Kidney epithelial cell (primary cell): ENCODE measurements at regions not wholly inside any gene's neighbourhood (a gene's known extent, or its start where the extent isn't known, plus 50 kb on each side); places are given as distances from the start of the nearest gene placed in this dataset.

ENCODE experiments used
- DNase-seq: peaks from one replicate; pipeline ENCODE4 v3.0.0-alpha.2; 2010; ENCODE audit warnings: low read depth
- H3K27me3 ChIP-seq: 2 replicates; pipeline ENCODE4 v1.6.0; 2011; ENCODE audit warnings: low read length; ENCODE audit not compliant: control insufficient read depth, insufficient read depth
- H3K36me3 ChIP-seq: 2 replicates; pipeline ENCODE4 v1.5.1; 2011; ENCODE audit warnings: low read length; ENCODE audit not compliant: control insufficient read depth, insufficient read depth
- H3K4me3 ChIP-seq: 2 replicates; pipeline ENCODE4 v1.5.1; 2011; ENCODE audit warnings: low read depth, mild to moderate bottlenecking, control low read depth, low read length
- CTCF ChIP-seq: IDR thresholded peaks from 2 replicates; pipeline ENCODE4 v1.5.1; 2011; ENCODE audit warnings: mild to moderate bottlenecking, moderate library complexity, low read length, control low read depth, inconsistent platforms; ENCODE audit not compliant: insufficient read depth, poor library complexity, severe bottlenecking

- DNase-seq = peak; percentile 9
- H3K27me3 ChIP-seq = peaks cover 27% of the 10 kb centered on the region
Observed at GRCh38 chr1:23619299-23620188, 60.2 kb upstream of the ID3 start.

GRCh38 chr1:23618586-23619083 is 59.3 kb upstream of the ID3 start:
- H3K27me3 ChIP-seq = peaks cover 25% of the 10 kb centered on the region
- no peaks in the 10 kb centered on the region for H3K36me3 ChIP-seq
- no peak for TF ChIP-seq CTCF
- DNase-seq = no peak
- H3K4me3 ChIP-seq = no peak overlapping the region

More at GRCh38 chr1:23619299-23620188, 60.2 kb upstream of the ID3 start:
- TF ChIP-seq CTCF = no peak
- Histone ChIP-seq H3K36me3 (no peaks in the 10 kb centered on the region), H3K4me3 (no peak overlapping the region)

DNA sequence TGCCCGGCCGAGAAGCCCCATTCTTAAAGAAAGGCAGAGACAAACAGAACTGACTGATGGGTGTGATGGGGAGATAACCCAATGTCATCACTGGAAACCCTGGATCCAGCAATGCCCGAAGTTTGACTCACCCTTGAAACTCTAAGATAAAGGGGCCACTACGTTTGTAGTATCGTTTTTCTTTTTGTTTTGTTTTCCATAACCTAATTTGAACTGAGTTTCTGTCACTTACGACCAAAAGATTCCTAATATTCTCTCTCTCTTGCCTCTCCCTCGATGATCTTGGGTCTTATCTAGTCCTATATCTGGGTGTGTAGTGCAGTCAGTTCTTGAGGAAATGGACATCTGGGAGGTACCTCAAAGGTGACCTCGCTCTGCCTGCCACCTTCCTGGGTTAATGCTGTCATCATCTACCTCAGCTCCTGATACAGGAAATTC is 57.8 kb upstream of the ID3 start:
- TF ChIP-seq CTCF = no peak
- peaks cover 25% of the 10 kb centered on the region for H3K27me3 ChIP-seq
- DNase-seq = no peak
- no peaks in the 10 kb centered on the region for H3K36me3 ChIP-seq
- no peak overlapping the region for H3K4me3 ChIP-seq

DNA sequence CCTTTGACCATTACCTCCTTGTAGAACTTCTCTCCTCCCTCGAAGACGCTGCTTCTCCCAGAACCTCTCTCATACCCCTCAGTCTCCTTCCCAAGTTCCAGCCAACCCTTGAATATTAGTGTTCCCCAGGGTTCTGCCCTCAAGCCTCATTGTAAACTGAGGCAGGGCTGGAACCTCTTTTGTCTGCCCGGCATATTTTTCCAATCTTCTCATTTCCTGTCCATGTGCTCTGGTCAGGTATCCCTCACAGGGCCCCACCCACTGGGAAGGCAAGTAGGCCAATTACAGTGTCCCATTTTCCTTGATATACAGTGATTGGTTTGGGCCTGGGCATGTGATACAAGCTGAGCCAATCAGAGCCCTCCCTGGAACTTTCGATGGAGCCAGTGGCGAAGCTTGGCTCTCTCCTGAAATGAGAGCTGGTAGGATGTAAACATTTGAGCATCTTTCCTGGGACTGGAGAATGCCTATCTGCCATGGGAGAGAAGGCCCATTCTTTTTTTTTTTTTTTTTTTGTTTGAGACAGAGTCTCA is 57.1 kb upstream of the ID3 start:
- TF ChIP-seq CTCF = no peak
- DNase-seq = no peak
- no peaks in the 10 kb centered on the region for H3K36me3 ChIP-seq
- H3K4me3 ChIP-seq = no peak overlapping the region
- H3K27me3 ChIP-seq = peaks cover 24% of the 10 kb centered on the region

DNA sequence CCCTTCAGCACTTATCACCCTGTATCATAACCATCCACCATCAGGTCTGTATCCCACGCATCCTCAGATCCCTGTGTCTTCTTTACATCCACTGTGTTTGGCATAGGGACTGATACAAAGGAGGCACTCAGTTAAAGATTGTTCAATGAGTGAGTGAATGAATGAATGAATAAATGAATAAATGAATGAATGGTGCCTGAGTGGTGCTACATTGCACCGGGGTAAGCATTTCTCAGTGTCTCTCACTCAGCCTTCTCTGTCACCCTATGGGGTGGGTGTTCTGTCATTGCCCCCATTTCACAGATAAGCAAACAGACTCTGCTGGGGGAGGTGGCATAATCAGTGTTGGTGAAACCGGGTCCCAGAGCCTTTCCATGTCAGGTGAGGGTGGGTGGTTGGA is 56.6 kb upstream of the ID3 start:
- no peak for DNase-seq
- Histone ChIP-seq H3K4me3 (no peak overlapping the region), H3K27me3 (peaks cover 23% of the 10 kb centered on the region), H3K36me3 (no peaks in the 10 kb centered on the region)
- TF ChIP-seq CTCF = no peak
